Activated naive CD8-positive, alpha-beta T cell (primary cell): ENCODE measurements at regions not wholly inside any gene's neighbourhood (a gene's known extent, or its start where the extent isn't known, plus 50 kb on each side); places are given as distances from the start of the nearest gene placed in this dataset.

Source experiments
- H3K27ac Mint-ChIP-seq: one replicate; pipeline ENCODE4 v1.8.0; 2021; ENCODE audit warnings: mixed read lengths
- H3K27me3 Mint-ChIP-seq: one replicate; pipeline ENCODE4 v1.8.0; 2021; ENCODE audit warnings: mixed read lengths
- H3K36me3 Mint-ChIP-seq: one replicate; pipeline ENCODE4 v1.8.0; 2021; ENCODE audit warnings: mixed read lengths
- H3K4me1 Mint-ChIP-seq: one replicate; pipeline ENCODE4 v1.8.0; 2021; ENCODE audit warnings: low read depth, mixed read lengths
- H3K4me3 Mint-ChIP-seq: one replicate; pipeline ENCODE4 v1.8.0; 2021; ENCODE audit warnings: mild to moderate bottlenecking, mixed read lengths
- H3K9me3 Mint-ChIP-seq: one replicate; pipeline ENCODE4 v1.8.0; 2021; ENCODE audit warnings: low read depth, mixed read lengths

- H3K27ac Mint-ChIP-seq, result no peak overlapping the region
- H3K36me3 Mint-ChIP-seq, result no peaks in the 10 kb centered on the region
- peaks cover 10% of the 10 kb centered on the region for H3K9me3 Mint-ChIP-seq
- no peak overlapping the region for H3K4me3 Mint-ChIP-seq
- H3K27me3 Mint-ChIP-seq, result no peaks in the 10 kb centered on the region
- H3K4me1 Mint-ChIP-seq, result no peaks in the 10 kb centered on the region
Measured at GRCh38 chr3:168752339-168752738, 656.6 kb upstream of the GOLIM4 start.

DNA sequence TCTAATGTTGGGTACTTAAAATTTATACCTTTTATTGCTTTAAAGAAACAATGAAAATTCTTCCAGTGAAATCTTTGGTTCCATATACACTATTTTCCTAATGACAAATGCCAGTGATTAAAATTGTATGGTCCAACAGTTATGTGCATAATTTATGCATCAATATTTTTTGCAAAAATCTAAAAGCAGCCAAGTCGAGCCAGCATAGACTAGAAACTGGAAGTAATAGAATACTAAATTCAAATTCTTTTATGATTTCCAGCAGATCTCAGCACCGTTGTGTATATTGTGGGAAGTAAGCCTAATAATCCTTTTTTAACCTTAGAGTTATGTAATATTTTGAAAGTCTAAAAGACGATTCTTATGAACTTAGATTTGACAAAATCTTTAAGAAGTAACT is 652.0 kb upstream of the GOLIM4 start:
- Mint-ChIP-seq H3K4me3 (no peak overlapping the region), H3K27ac (no peak overlapping the region), H3K36me3 (no peaks in the 10 kb centered on the region), H3K4me1 (no peaks in the 10 kb centered on the region), H3K9me3 (peaks cover 3% of the 10 kb centered on the region), H3K27me3 (no peaks in the 10 kb centered on the region)

DNA sequence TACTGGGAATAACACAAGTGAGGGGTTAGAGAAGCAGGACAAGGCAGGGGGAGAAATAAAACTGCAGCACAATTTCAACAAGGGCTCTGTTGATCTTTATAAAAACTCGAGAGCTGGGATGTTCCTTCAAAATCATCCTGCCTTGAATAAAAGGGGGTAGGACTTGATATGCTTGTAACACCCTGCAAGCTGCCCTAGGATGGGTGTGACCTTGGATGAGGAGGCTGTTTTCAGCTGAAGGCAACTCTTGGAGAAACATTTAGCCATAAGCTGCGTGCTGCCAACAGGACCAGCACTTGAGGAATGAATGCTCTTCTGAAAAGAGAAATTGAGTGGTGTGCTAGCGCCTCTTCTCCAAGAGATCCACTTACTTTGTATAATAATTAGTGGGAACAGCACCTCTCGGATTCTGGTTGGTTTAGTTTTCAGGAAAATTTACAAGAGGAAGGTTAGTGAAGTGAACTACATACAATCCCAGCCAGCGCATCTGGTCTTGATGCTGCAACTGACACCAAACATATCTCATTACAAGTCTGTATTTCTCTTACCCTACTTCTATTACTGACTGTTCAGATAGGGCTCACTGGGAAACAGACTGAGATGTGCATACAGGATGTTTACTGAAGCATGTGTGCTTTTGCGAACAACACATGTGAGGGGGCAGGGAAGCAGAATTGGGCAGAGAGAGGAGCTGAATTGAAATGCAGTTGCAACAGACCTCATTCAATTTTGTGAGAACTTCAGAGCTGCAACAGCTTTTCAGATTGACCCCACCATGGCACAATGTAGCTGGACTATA is 643.0 kb upstream of the GOLIM4 start:
- H3K4me3 Mint-ChIP-seq, result no peak overlapping the region
- peaks cover 14% of the 10 kb centered on the region for H3K9me3 Mint-ChIP-seq
- no peaks in the 10 kb centered on the region for H3K27me3 Mint-ChIP-seq
- no peaks in the 10 kb centered on the region for H3K36me3 Mint-ChIP-seq
- H3K4me1 Mint-ChIP-seq, result no peaks in the 10 kb centered on the region
- no peak overlapping the region for H3K27ac Mint-ChIP-seq

DNA sequence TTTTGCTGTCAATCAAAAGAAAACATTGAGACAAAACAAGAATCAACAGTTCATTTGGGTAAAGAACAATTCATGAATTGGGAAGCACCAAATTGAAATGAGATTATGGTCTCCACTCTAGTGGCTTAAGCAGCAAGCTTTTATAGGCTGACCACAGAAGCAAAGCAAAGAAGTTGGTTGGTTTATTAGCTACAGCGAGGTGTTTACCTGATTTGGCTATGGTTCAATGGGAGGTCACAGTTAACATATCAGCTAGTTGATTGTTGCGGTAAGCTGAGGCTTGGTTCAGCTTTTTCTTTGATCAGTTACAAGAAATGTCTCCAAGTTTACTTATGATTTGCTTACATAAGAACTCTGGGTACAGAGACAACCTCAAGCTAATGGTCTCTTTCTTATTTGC is 640.5 kb upstream of the GOLIM4 start:
- Mint-ChIP-seq H3K27ac (no peak overlapping the region), H3K36me3 (no peaks in the 10 kb centered on the region), H3K9me3 (peaks cover 11% of the 10 kb centered on the region), H3K4me1 (no peaks in the 10 kb centered on the region), H3K4me3 (no peak overlapping the region), H3K27me3 (no peaks in the 10 kb centered on the region)

- Mint-ChIP-seq H3K36me3 (no peaks in the 10 kb centered on the region), H3K27me3 (no peaks in the 10 kb centered on the region), H3K27ac (no peak overlapping the region), H3K4me1 (no peaks in the 10 kb centered on the region), H3K9me3 (peaks cover 6% of the 10 kb centered on the region), H3K4me3 (no peak overlapping the region)
Measured at GRCh38 chr3:168730073-168730472, 634.3 kb upstream of the GOLIM4 start.

GRCh38 chr3:168722091-168722490 is 626.4 kb upstream of the GOLIM4 start:
- Mint-ChIP-seq H3K36me3 (no peaks in the 10 kb centered on the region), H3K9me3 (no peaks in the 10 kb centered on the region), H3K27ac (no peak overlapping the region), H3K4me1 (no peaks in the 10 kb centered on the region), H3K4me3 (no peak overlapping the region), H3K27me3 (no peaks in the 10 kb centered on the region)

DNA sequence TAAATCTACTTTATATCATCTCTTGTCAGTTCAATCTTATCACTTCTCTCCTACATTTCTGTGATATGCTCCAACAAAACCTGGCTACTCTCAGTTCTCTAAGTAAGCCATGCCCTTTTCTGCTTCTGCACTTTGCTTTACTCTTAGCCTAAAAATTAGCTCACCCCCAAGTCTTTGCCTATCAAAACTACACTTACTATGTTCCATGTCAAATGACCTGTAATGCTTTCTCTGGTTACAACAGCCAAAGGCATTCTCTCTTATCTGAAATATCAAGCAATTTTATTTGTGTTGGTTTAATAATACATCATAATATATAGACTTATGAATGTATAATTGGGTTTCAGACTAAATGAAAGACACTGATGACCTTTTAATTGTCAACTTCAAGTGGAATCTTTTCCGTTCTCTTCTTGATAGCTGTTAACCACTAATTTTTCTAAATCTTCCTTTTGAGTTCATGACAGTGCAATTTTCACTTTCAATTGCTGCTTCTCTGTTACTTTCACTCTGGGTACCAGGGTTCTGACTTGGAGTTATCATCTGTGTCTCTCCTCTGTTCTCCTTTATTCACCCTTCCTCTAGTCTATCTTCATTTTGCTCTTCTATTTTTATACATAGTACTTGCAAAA is 619.0 kb upstream of the GOLIM4 start:
- Mint-ChIP-seq H3K4me3 (no peak overlapping the region), H3K27ac (no peak overlapping the region), H3K4me1 (no peaks in the 10 kb centered on the region), H3K9me3 (peaks cover 4% of the 10 kb centered on the region), H3K36me3 (no peaks in the 10 kb centered on the region), H3K27me3 (no peaks in the 10 kb centered on the region)

DNA sequence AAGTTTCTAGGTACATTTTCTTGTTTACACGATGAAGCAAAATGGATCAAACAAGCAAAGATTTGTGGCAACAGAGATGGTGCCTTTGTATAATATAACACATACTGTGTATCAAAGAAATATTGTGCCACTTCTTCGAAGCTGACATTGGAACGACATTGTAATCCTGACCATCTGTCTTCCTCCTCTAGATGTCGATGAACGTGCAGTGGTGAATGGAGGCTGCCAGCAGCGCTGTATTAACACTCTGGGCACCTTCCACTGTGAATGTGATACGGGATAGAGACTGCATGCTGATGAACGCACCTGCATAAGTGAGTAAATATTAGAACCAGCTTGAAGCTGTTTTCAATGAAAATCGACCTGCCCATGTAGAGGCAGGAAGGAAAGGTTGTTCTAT is 613.3 kb upstream of the GOLIM4 start:
- no peak overlapping the region for H3K4me3 Mint-ChIP-seq
- H3K27ac Mint-ChIP-seq, result no peak overlapping the region

GRCh38 chr3:168707900-168708299 is 612.2 kb upstream of the GOLIM4 start:
- H3K9me3 Mint-ChIP-seq, result peaks cover 4% of the 10 kb centered on the region
- no peaks in the 10 kb centered on the region for H3K4me1 Mint-ChIP-seq
- no peaks in the 10 kb centered on the region for H3K27me3 Mint-ChIP-seq
- H3K27ac Mint-ChIP-seq, result no peak overlapping the region
- H3K4me3 Mint-ChIP-seq, result no peak overlapping the region
- H3K36me3 Mint-ChIP-seq, result no peaks in the 10 kb centered on the region

More for the DNA sequence above, 613.3 kb upstream of the GOLIM4 start:
- no peaks in the 10 kb centered on the region for H3K27me3 Mint-ChIP-seq
- H3K9me3 Mint-ChIP-seq, result peaks cover 4% of the 10 kb centered on the region
- H3K36me3 Mint-ChIP-seq, result no peaks in the 10 kb centered on the region
- H3K4me1 Mint-ChIP-seq, result no peaks in the 10 kb centered on the region

GRCh38 chr3:168705412-168705811 is 609.7 kb upstream of the GOLIM4 start:
- Mint-ChIP-seq H3K4me1 (no peaks in the 10 kb centered on the region), H3K27me3 (no peaks in the 10 kb centered on the region), H3K27ac (no peak overlapping the region), H3K36me3 (no peaks in the 10 kb centered on the region), H3K9me3 (no peaks in the 10 kb centered on the region), H3K4me3 (no peak overlapping the region)

- no peaks in the 10 kb centered on the region for H3K4me1 Mint-ChIP-seq
- H3K4me3 Mint-ChIP-seq, result no peak overlapping the region
Measured at GRCh38 chr3:168696051-168696450, 600.3 kb upstream of the GOLIM4 start.

DNA sequence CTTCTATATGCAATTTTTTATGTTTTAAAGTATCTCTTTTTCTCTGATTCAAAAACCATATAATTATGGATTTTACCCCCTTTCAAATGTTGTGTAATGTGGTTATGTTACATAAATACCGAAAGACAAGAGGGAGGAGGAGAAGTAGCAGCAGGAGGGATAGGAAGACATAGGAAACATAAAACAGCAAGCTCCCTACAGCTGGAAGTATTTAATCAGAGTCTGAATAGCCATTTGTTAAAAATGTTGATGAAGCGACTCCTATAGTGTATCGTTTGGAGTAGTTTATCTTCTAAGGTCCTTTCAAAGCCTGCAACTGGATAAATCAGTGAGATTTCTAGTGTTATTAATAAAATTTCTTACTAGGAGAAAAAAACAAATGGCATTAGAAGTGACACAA is 598.1 kb upstream of the GOLIM4 start:
- Mint-ChIP-seq H3K36me3 (no peaks in the 10 kb centered on the region), H3K4me3 (no peak overlapping the region), H3K4me1 (no peaks in the 10 kb centered on the region), H3K27ac (no peak overlapping the region), H3K9me3 (no peaks in the 10 kb centered on the region), H3K27me3 (no peaks in the 10 kb centered on the region)

More at GRCh38 chr3:168696051-168696450, 600.3 kb upstream of the GOLIM4 start:
- Mint-ChIP-seq H3K27ac (no peak overlapping the region), H3K9me3 (no peaks in the 10 kb centered on the region), H3K36me3 (no peaks in the 10 kb centered on the region), H3K27me3 (no peaks in the 10 kb centered on the region)

GRCh38 chr3:168688267-168688666 is 592.5 kb upstream of the GOLIM4 start:
- no peak overlapping the region for H3K4me3 Mint-ChIP-seq
- H3K4me1 Mint-ChIP-seq, result no peaks in the 10 kb centered on the region
- no peaks in the 10 kb centered on the region for H3K27me3 Mint-ChIP-seq
- no peaks in the 10 kb centered on the region for H3K36me3 Mint-ChIP-seq
- H3K27ac Mint-ChIP-seq, result no peak overlapping the region
- no peaks in the 10 kb centered on the region for H3K9me3 Mint-ChIP-seq

GRCh38 chr3:168684519-168684918 is 588.8 kb upstream of the GOLIM4 start:
- Mint-ChIP-seq H3K27ac (no peak overlapping the region), H3K4me3 (no peak overlapping the region), H3K9me3 (peaks cover 6% of the 10 kb centered on the region), H3K36me3 (no peaks in the 10 kb centered on the region), H3K27me3 (no peaks in the 10 kb centered on the region), H3K4me1 (no peaks in the 10 kb centered on the region)

- Mint-ChIP-seq H3K4me3 (no peak overlapping the region), H3K27me3 (no peaks in the 10 kb centered on the region), H3K4me1 (no peaks in the 10 kb centered on the region), H3K27ac (no peak overlapping the region), H3K36me3 (no peaks in the 10 kb centered on the region), H3K9me3 (peaks cover 6% of the 10 kb centered on the region)
Measured at GRCh38 chr3:168678730-168679129, 583.0 kb upstream of the GOLIM4 start.

DNA sequence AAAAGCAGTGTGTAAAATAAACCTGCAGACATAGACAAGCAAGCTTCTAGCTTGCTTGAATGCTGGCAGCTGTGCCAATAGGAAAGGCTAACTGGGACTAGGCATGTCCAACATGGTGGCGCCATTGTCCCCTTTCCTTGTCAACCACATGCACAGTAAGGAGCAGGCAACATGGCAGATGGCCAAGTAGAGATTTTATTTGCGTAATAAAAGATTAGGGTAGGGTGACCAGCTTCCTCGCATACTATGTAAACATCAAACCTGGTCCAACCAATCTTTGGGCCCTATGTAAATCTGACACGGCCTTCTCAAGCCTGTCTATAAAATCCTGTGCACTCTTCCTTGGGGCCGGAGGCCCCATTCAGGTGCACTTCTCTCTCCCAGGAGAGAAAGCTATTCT is 575.4 kb upstream of the GOLIM4 start:
- H3K27ac Mint-ChIP-seq, result no peak overlapping the region
- no peaks in the 10 kb centered on the region for H3K9me3 Mint-ChIP-seq
- no peaks in the 10 kb centered on the region for H3K4me1 Mint-ChIP-seq

More for the DNA sequence above, 575.4 kb upstream of the GOLIM4 start:
- H3K27me3 Mint-ChIP-seq, result no peaks in the 10 kb centered on the region
- no peak overlapping the region for H3K4me3 Mint-ChIP-seq
- H3K36me3 Mint-ChIP-seq, result no peaks in the 10 kb centered on the region
